ENCODE measurements at regions not wholly inside any gene's neighbourhood (a gene's known extent, or its start where the extent isn't known, plus 50 kb on each side); places are given as distances from the start of the nearest gene placed in this dataset.

- Histone ChIP-seq H3K9me3 (replicated peaks; ENCODE audit: control insufficient read depth, insufficient read depth, low read length) (no peaks in the 10 kb centered on the region), H3K27ac (ENCODE audit: control insufficient read depth, insufficient read depth) (no peak overlapping the region), H3K9ac (ENCODE audit: control insufficient read depth, insufficient read depth, low read length) (no peak overlapping the region), H3K4me2 (ENCODE audit: control insufficient read depth, insufficient read depth) (no peak overlapping the region), H3K27me3 (replicated peaks in 1 of 2; ENCODE audit: control insufficient read depth in 2 of 2, insufficient read depth in 2 of 2, low read length in 1 of 2) (no peaks in the 10 kb centered on the region), H3K79me2 (ENCODE audit: control insufficient read depth, insufficient read depth, low read length) (no peaks in the 10 kb centered on the region), H3K4me1 (ENCODE audit: control insufficient read depth, insufficient read depth, low read length) (no peaks in the 10 kb centered on the region), H2AFZ (ENCODE audit: control insufficient read depth, low read depth, low read length) (no peak overlapping the region), H3K36me3 (ENCODE audit: control insufficient read depth in 2 of 2, insufficient read depth in 2 of 2, low read length in 1 of 2) (no peaks in the 10 kb centered on the region), H4K20me1 (ENCODE audit: control insufficient read depth, insufficient read depth) (no peaks in the 10 kb centered on the region), H3K4me3 (no peak overlapping the region)
- POLR2A ChIA-PET, result no interaction called here
- CTCF ChIA-PET, result no interaction called here
- SMC1A ChIA-PET (ENCODE audit: uncharacterized antibody, unreplicated experiment), result no interaction called here
- 0% methylated on average over 2 of the region's 2 CpGs for WGBS (ENCODE audit: insufficient coverage, insufficient replicate concordance, low lambda C conversion rate, missing lambda C conversion rate)
- ATAC-seq (no peak), FAIRE-seq (no peak), DNase-seq (ENCODE audit: low read depth, low spot score) (no peak)
- in situ Hi-C loops (cut with MboI), result no loop called here
- RAD21 ChIA-PET (ENCODE audit: unreplicated experiment), result no interaction called here
- BruUV-seq (replicated peaks), result no TSS peak
- no peak for TF ChIP-seq SUPT20H (IDR thresholded peaks at IDR 0.05; ENCODE audit: borderline replicate concordance, control insufficient read depth, low read depth, low read length)
- TF ChIP-seq NRF1 (conservative IDR thresholded peaks at IDR 0.05; ENCODE audit: low read depth, low read length), result no peak
- no peak for TF ChIP-seq CHD1 (IDR thresholded peaks at IDR 0.05; ENCODE audit: low read depth, low read length)
- no peak for TF ChIP-seq ZBTB33 (IDR thresholded peaks at IDR 0.05)
- no peak for TF ChIP-seq NFXL1 (IDR thresholded peaks at IDR 0.05; ENCODE audit: borderline replicate concordance)
- no peak for TF ChIP-seq PML (IDR thresholded peaks at IDR 0.05; ENCODE audit: low read length)
- no peak for TF ChIP-seq USF1 (IDR thresholded peaks at IDR 0.05; ENCODE audit: borderline replicate concordance, extremely low read length, insufficient read depth, low read depth, low read length)
- TF ChIP-seq IRF5 (IDR thresholded peaks at IDR 0.05; ENCODE audit: borderline replicate concordance), result no peak
- TF ChIP-seq EP300 (IDR thresholded peaks at IDR 0.05; ENCODE audit: borderline replicate concordance in 1 of 2, control insufficient read depth in 1 of 2, low read depth in 2 of 2, low read length in 2 of 2), result no peak
- no peak for TF ChIP-seq MTA2 (IDR thresholded peaks at IDR 0.05; ENCODE audit: low read depth)
- no peak for TF ChIP-seq CHD2 (IDR thresholded peaks at IDR 0.05; ENCODE audit: borderline replicate concordance, low read depth, low read length)
- no peak for TF ChIP-seq CBX5 (IDR thresholded peaks at IDR 0.05; ENCODE audit: low read depth)
- TF ChIP-seq MEF2A (IDR thresholded peaks at IDR 0.05; ENCODE audit: insufficient read depth, low read depth, low read length), result no peak
- TF ChIP-seq IKZF2 (IDR thresholded peaks at IDR 0.05), result no peak
- no peak for TF ChIP-seq SMAD5 (IDR thresholded peaks at IDR 0.05; ENCODE audit: low read depth)
- no peak for TF ChIP-seq FOS (IDR thresholded peaks at IDR 0.05; ENCODE audit: borderline replicate concordance, extremely low read depth, insufficient read length)
- intact Hi-C loops (cut with micrococcal nuclease; ENCODE audit: unreplicated experiment), result no loop called here
Measured at GRCh38 chrX:122500556-122500955, 683.5 kb upstream of the GRIA3 start.

Measured in GM12878 (cell line).